Activated B cell treated with CpG ODN at 0.5 μM for 24 hours (primary cell): ENCODE measurements at regions not wholly inside any gene's neighbourhood (a gene's known extent, or its start where the extent isn't known, plus 50 kb on each side); places are given as distances from the start of the nearest gene placed in this dataset.

ENCODE experiments used
- ATAC-seq: fragments of 200-7000 bp; cut with Tn5 transposase; one replicate; pipeline ENCODE4 v1.10.0; 2021; ENCODE audit warnings: low read depth, mild to moderate bottlenecking, moderate library complexity
- CTCF ChIA-PET: fragments of 350-600 bp; sonication (Branson Sonifier 250); formaldehyde crosslinking; loops from one replicate; lab custom pipeline; 2021; ENCODE audit warnings: antibody characterized with exemption; lab: Charles Lee
- POLR2A ChIA-PET: fragments of 350-600 bp; sonication (Branson Sonifier 250); formaldehyde crosslinking; loops from one replicate; lab custom pipeline; 2021; ENCODE audit warnings: antibody characterized with exemption; lab: Charles Lee
- DNase-seq: peaks from one replicate; pipeline ENCODE4 v3.0.0; 2022
- H3K27ac Mint-ChIP-seq: one replicate; pipeline ENCODE4 v1.8.0; 2020; ENCODE audit warnings: mixed read lengths
- H3K27me3 Mint-ChIP-seq: one replicate; pipeline ENCODE4 v1.8.0; 2021; ENCODE audit warnings: mixed read lengths
- H3K36me3 Mint-ChIP-seq: one replicate; pipeline ENCODE4 v1.8.0; 2021; ENCODE audit warnings: low read depth, mixed read lengths
- H3K4me1 Mint-ChIP-seq: one replicate; pipeline ENCODE4 v1.8.0; 2021; ENCODE audit warnings: mixed read lengths
- H3K4me3 Mint-ChIP-seq: one replicate; pipeline ENCODE4 v1.8.0; 2020; ENCODE audit warnings: mild to moderate bottlenecking, mixed read lengths
- H3K9me3 Mint-ChIP-seq: one replicate; pipeline ENCODE4 v1.8.0; 2020; ENCODE audit warnings: mixed read lengths
- CTCF ChIP-seq: fragments of 200-600 bp; IDR thresholded peaks from one replicate; pipeline ENCODE4 v1.8.0; 2022; ENCODE audit warnings: antibody characterized with exemption, mild to moderate bottlenecking
- intact Hi-C: fragments of 100-400 bp; cut with micrococcal nuclease; formaldehyde crosslinking; loops from one replicate; pipeline ENCODE4 v1.15.1; 2024

GRCh38 chr20:59376109-59376841 lies 75.9 kb downstream of the EDN3 start:
- Mint-ChIP-seq H3K27ac (no peak overlapping the region), H3K27me3 (peaks cover 20% of the 10 kb centered on the region), H3K9me3 (no peaks in the 10 kb centered on the region), H3K36me3 (no peaks in the 10 kb centered on the region), H3K4me1 (no peaks in the 10 kb centered on the region), H3K4me3 (no peak overlapping the region)
- no peak for TF ChIP-seq CTCF
- ChIA-PET POLR2A (no interaction called here), CTCF (no interaction called here)
- ATAC-seq = no peak
- no peak for DNase-seq
- intact Hi-C loops = no loop called here

- Mint-ChIP-seq H3K27ac (no peak overlapping the region), H3K9me3 (no peaks in the 10 kb centered on the region), H3K4me1 (no peaks in the 10 kb centered on the region), H3K36me3 (no peaks in the 10 kb centered on the region), H3K27me3 (peaks cover 20% of the 10 kb centered on the region), H3K4me3 (no peak overlapping the region)
- no peak for DNase-seq
- ATAC-seq = no peak
- POLR2A ChIA-PET = no interaction called here
- CTCF ChIA-PET = no interaction called here
- intact Hi-C loops = no loop called here
- TF ChIP-seq CTCF = no peak
Measured at GRCh38 chr20:59376998-59377397, 76.6 kb downstream of the EDN3 start.

- intact Hi-C loops = no loop called here
- H3K36me3 Mint-ChIP-seq = no peaks in the 10 kb centered on the region
- ChIA-PET CTCF (no interaction called here), POLR2A (no interaction called here)
- H3K27me3 Mint-ChIP-seq = peaks cover 16% of the 10 kb centered on the region
- H3K4me3 Mint-ChIP-seq = no peak overlapping the region
- DNase-seq (no peak), ATAC-seq (no peak)
- H3K9me3 Mint-ChIP-seq = no peaks in the 10 kb centered on the region
- H3K4me1 Mint-ChIP-seq = no peaks in the 10 kb centered on the region
- no peak overlapping the region for H3K27ac Mint-ChIP-seq
- TF ChIP-seq CTCF = no peak
Measured at GRCh38 chr20:59377842-59378241, 77.4 kb downstream of the EDN3 start.

- ChIA-PET POLR2A (no interaction called here), CTCF (no interaction called here)
- no peaks in the 10 kb centered on the region for H3K4me1 Mint-ChIP-seq
- no peaks in the 10 kb centered on the region for H3K36me3 Mint-ChIP-seq
- ATAC-seq = no peak
- no peak overlapping the region for H3K4me3 Mint-ChIP-seq
- no peak overlapping the region for H3K27ac Mint-ChIP-seq
- H3K9me3 Mint-ChIP-seq = no peaks in the 10 kb centered on the region
- intact Hi-C loops = no loop called here
- H3K27me3 Mint-ChIP-seq = peaks cover 13% of the 10 kb centered on the region
- no peak for DNase-seq
- TF ChIP-seq CTCF = no peak
Measured at GRCh38 chr20:59378396-59378795, 78.0 kb downstream of the EDN3 start.

GRCh38 chr20:59378966-59379365 lies 78.6 kb downstream of the EDN3 start:
- Mint-ChIP-seq H3K4me3 (no peak overlapping the region), H3K36me3 (no peaks in the 10 kb centered on the region), H3K27ac (no peak overlapping the region), H3K4me1 (no peaks in the 10 kb centered on the region), H3K27me3 (peaks cover 8% of the 10 kb centered on the region), H3K9me3 (no peaks in the 10 kb centered on the region)
- ATAC-seq (no peak), DNase-seq (no peak)
- intact Hi-C loops = no loop called here
- ChIA-PET CTCF (no interaction called here), POLR2A (no interaction called here)
- no peak for TF ChIP-seq CTCF
